ENCODE measurements at regions not wholly inside any gene's neighbourhood (a gene's known extent, or its start where the extent isn't known, plus 50 kb on each side); places are given as distances from the start of the nearest gene placed in this dataset.

DNA sequence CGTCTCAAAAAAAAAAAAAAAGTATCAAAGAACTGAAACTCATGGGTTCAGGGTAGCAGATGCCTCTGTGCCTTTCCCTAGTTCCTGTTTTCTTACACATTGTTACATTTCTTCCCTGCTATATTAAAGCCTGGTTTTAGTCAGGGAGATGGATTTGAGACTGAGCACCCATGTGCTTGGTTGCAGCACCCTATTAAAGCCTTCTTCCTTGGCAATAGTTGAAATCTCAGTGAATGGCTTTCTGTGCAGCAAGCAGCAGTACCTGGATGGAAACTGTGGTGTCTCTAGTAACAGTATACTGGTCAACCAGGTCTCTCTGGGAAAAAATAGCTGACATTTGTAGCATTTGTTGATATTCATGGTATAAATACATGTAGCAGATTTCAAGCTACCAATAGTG, 331.1 kb downstream of the ANKRD30A start:
- TF ChIP-seq, protein P1, sequence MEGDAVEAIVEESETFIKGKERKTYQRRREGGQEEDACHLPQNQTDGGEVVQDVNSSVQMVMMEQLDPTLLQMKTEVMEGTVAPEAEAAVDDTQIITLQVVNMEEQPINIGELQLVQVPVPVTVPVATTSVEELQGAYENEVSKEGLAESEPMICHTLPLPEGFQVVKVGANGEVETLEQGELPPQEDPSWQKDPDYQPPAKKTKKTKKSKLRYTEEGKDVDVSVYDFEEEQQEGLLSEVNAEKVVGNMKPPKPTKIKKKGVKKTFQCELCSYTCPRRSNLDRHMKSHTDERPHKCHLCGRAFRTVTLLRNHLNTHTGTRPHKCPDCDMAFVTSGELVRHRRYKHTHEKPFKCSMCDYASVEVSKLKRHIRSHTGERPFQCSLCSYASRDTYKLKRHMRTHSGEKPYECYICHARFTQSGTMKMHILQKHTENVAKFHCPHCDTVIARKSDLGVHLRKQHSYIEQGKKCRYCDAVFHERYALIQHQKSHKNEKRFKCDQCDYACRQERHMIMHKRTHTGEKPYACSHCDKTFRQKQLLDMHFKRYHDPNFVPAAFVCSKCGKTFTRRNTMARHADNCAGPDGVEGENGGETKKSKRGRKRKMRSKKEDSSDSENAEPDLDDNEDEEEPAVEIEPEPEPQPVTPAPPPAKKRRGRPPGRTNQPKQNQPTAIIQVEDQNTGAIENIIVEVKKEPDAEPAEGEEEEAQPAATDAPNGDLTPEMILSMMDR (IDR thresholded peaks at IDR 0.05) = no peak
- TF ChIP-seq POLR2A (IDR thresholded peaks at IDR 0.05) = no peak
